H7 (cell line): ENCODE measurements at regions not wholly inside any gene's neighbourhood (a gene's known extent, or its start where the extent isn't known, plus 50 kb on each side); places are given as distances from the start of the nearest gene placed in this dataset.

Experiments
- DNase-seq: peaks from one replicate; pipeline ENCODE4 v3.0.0; 2012
- H3K27me3 ChIP-seq: 2 replicates; pipeline ENCODE4 v1.6.0; 2011; ENCODE audit warnings: mild to moderate bottlenecking, low read length; ENCODE audit not compliant: control insufficient read depth, insufficient read depth
- H3K36me3 ChIP-seq: replicated peaks from 2 replicates; pipeline ENCODE4 v1.5.1; 2011; ENCODE audit warnings: low read length; ENCODE audit not compliant: control insufficient read depth, insufficient read depth
- H3K4me3 ChIP-seq: 2 replicates; pipeline ENCODE4 v1.5.1; 2011; ENCODE audit warnings: low read depth, mild to moderate bottlenecking, control low read depth, low read length, moderate library complexity; ENCODE audit not compliant: insufficient read depth

DNA sequence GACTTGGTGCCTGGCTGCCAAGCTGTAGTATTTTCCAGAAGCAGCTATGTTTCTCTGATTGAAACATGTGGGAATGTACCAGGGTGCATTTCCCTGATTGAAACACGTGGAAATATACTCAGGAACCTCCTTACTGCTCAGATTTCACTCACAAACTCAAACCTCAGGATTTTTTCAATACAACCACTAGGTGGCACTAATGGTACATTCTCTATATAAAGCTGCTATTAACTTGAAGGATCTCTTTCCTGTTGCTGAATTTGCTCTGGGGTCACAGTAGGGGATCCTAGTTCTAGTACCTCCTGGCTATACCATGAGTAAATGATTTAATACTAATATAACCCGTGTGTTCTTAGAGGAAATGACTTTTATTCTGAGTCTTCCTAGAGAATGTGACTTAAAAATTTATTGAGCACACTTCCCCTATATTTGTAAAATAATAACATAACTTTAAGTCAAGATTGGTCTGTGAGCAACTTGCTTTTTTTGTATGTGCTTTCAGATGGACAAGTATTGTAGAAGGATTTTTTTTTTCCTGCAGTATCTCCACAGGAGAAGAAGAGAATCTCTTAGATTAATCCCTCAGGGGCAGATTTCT, 173.8 kb upstream of the MIS18BP1 start:
- Histone ChIP-seq H3K27me3 (no peaks in the 10 kb centered on the region), H3K4me3 (no peak overlapping the region), H3K36me3 (no peaks in the 10 kb centered on the region)
- peak; percentile 52 for DNase-seq

DNA sequence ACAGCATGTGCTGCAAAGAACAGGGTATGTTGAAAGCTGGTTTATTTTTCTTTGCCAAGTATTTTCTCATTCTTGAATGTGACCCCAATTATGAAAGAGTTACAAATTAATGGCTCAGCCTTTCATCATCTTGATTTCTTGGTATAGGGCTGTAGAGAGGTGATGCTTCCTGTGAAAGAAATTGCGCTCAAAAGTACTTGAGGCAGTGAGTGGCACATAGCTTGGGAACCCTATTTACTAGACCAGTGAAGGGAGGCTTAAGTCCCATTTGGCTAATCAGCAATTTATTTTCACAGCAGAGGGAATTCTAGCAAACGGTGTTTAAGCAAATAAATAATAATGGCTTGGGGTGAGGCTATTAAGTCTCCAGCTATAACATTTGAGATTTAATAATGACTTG, 153.9 kb upstream of the MIS18BP1 start:
- Histone ChIP-seq H3K4me3 (no peak overlapping the region), H3K36me3 (no peaks in the 10 kb centered on the region), H3K27me3 (no peaks in the 10 kb centered on the region)
- no peak for DNase-seq

DNA sequence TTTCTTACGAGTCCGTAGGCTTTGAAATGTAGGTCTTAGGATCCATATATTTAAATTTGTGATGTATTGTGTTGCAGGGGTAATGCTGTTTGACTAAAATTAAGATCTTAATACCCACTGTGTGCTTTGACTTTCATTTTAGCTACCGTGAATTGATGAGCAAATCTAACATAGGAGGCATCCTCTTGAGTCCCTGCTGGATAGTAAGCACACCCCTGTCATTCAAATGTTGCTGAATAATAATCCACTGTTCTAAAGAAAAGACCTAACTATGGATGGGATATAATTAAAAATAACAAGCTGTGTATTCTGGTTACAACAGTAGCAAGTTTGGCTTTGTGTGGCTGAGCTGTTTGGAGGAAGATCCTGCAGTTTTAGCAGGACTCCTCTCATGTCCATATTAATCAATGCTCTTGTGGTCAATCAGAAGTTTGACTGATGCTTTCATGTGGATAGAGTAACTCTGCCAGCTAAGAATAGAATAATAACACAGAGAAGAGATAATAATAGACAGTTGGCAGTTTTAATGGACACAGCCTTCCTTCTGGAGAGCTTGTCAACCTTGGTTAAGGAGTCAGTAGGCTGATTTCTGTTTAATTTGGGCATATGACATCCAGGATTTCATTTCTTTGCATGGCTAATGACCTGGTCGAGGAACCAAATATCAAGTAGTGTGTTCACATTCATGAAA, 148.1 kb upstream of the MIS18BP1 start:
- no peaks in the 10 kb centered on the region for H3K36me3 ChIP-seq
- no peak for DNase-seq
- H3K27me3 ChIP-seq, result no peaks in the 10 kb centered on the region
- H3K4me3 ChIP-seq, result no peak overlapping the region

DNA sequence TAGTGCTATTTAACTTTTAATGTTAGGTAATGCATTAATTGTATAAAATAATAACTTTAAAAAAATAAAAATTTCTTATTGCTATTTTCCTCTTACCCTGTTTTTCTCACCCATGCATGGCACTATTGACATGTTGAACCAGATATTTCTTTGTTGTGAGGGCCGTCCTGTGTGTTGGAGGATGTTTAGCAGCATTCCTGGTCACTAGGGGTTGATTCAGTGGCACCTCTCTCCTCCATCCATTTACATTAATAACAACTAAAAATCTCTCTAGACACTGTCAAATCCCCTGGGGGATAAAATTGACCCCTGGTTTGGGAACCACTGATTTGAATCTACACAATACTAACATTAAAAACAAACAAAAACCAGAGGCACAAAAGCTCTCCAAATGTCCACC, 147.5 kb upstream of the MIS18BP1 start:
- H3K36me3 ChIP-seq, result no peaks in the 10 kb centered on the region
- no peak for DNase-seq
- H3K27me3 ChIP-seq, result no peaks in the 10 kb centered on the region
- no peak overlapping the region for H3K4me3 ChIP-seq

DNA sequence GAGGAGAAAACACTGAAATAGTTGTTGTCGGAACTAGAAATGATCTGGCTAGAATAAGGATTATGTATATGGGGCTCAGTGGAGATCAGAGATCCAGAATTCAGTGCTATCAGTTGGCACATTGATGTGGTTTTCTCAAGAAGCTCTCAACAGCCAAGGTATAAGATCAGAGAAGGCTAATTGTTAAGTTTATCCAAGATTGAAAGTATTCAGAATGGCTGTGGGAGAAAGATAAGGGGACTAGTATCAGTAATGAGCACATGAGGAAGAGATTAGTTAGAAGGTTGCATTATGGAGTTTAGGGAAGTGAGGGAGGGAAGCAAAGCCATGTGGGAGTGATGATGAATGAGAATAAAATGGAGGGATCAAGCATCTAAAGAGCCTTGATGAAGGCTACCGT, 128.1 kb upstream of the MIS18BP1 start:
- H3K4me3 ChIP-seq, result no peak overlapping the region
- no peaks in the 10 kb centered on the region for H3K36me3 ChIP-seq
- DNase-seq, result no peak
- no peaks in the 10 kb centered on the region for H3K27me3 ChIP-seq

DNA sequence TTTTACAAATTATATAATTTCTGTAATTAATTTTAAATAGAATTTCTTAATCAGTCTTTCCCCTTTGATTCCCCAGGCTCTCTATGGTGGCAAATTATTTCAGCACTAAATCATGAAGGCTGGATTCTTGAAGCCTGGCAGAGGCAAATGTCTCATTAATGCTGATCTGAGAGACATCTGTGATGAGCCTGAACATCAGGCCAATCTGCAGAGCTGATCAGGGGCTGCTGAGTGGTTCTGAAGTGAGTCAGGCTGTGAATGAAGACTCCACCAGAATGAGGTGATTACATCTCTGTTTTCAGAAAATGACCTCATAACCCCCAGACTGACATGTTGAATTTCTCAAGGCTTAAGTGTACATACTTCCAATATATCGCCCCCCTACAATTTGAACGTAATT, 124.2 kb upstream of the MIS18BP1 start:
- Histone ChIP-seq H3K36me3 (no peaks in the 10 kb centered on the region), H3K27me3 (no peaks in the 10 kb centered on the region), H3K4me3 (no peak overlapping the region)
- DNase-seq, result no peak

DNA sequence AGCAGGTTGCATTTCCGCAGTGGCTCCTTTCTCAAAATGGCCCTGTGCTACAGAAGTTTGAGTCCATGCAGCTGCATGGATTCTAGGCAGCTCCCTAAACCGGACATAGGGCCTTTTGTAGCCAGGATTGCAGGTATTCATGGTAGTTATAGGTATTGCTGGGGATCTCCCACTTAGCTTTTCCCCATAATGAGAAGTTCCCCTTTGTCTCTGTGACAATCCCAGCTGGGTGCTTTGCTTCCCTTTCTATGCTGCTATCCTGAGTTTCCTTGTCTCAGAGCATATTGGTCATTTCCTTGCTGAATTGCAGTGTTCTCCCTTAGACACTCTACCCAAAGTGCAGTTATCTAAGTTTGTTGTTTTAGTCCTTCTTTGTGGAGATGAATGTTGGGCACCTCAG, 120.9 kb upstream of the MIS18BP1 start:
- no peaks in the 10 kb centered on the region for H3K36me3 ChIP-seq
- DNase-seq, result peak; percentile 8
- H3K27me3 ChIP-seq, result no peaks in the 10 kb centered on the region
- no peak overlapping the region for H3K4me3 ChIP-seq

DNA sequence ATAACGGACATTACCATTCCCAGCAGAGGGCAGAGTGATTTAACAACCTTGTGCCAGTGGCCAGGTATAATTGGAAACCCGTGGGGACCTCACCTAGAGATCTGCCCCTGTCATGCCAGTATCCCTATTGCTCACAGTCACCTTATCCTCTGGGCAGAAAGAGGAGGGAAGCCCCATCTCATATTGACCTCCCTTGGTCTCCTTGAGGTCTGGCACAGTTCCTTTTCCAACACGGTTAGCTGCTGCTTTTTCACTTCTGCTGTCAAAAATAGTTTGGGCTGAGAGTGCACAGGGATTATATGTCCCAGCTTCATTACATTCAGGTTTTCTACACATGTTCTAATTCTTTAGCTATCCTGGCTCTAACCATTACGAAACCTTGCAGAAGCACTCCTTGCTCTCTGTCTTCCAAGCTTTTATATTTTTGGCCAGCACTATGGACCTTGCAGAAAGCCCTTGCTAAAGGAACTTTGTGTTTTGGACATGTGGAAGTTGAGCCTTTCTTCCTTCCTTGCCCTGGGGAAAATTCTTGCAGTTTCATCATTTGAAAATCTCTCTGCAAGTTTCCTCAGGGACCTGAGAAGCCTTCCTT, 111.7 kb upstream of the MIS18BP1 start:
- H3K4me3 ChIP-seq, result no peak overlapping the region
- H3K27me3 ChIP-seq, result no peaks in the 10 kb centered on the region
- H3K36me3 ChIP-seq, result no peaks in the 10 kb centered on the region
- no peak for DNase-seq

DNA sequence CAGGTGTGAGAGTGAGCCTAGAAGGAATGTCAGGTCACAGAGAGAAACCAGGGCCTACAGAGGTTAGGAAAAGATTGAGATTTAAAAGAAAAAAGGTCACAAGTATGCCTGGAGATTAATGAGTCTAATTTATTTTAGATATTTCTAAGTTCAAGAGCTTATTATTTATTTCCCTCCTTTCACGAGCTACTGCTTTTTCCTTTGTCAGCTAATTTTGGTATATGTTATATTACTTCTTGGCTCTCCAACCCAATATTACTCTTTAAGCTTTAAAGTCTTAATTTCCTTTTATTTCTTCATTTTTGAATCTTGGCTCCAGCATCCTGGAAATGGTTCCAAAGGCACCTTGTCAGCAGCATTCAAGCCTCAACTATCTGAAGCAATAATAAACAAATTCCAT, 109.5 kb upstream of the MIS18BP1 start:
- Histone ChIP-seq H3K36me3 (no peaks in the 10 kb centered on the region), H3K4me3 (no peak overlapping the region), H3K27me3 (no peaks in the 10 kb centered on the region)
- no peak for DNase-seq

DNA sequence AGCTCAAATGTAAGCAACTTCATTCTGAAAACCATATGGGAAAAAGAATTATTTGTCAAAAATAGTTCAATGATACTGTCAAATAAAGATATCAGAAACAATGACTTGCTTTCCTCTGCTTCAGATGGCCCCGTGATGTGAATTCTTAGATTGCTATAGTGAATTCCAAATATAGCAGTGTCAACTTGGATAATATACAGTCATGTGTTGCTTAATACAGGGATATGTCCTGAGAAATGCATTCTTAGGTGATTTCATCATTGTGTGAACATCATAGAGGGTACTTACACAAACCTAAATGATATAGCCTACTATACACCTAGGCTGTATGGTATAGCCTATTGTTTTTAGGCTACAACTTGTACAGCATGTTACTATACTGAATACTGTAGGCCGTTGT, 108.7 kb upstream of the MIS18BP1 start:
- Histone ChIP-seq H3K36me3 (no peaks in the 10 kb centered on the region), H3K4me3 (no peak overlapping the region), H3K27me3 (no peaks in the 10 kb centered on the region)
- no peak for DNase-seq

DNA sequence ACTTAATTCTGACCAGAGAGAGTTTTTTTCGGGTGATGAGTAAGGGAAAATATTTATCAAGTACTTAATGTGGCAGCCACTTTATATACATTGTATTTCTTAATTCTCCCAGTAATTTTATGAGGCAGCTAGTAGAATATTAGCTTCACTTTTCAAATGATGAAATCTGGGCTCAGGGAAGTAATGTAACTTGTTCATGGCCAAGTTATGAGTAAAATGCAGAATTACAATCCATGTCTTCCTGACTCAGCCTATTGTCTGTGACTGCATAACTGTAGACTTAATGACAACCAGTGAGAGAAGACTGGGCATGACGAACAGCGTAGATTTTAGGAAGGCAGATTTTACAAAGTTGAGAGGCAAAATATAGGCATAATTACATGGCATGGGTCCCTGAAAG, 106.7 kb upstream of the MIS18BP1 start:
- H3K36me3 ChIP-seq, result no peaks in the 10 kb centered on the region
- DNase-seq, result no peak
- no peaks in the 10 kb centered on the region for H3K27me3 ChIP-seq
- no peak overlapping the region for H3K4me3 ChIP-seq

DNA sequence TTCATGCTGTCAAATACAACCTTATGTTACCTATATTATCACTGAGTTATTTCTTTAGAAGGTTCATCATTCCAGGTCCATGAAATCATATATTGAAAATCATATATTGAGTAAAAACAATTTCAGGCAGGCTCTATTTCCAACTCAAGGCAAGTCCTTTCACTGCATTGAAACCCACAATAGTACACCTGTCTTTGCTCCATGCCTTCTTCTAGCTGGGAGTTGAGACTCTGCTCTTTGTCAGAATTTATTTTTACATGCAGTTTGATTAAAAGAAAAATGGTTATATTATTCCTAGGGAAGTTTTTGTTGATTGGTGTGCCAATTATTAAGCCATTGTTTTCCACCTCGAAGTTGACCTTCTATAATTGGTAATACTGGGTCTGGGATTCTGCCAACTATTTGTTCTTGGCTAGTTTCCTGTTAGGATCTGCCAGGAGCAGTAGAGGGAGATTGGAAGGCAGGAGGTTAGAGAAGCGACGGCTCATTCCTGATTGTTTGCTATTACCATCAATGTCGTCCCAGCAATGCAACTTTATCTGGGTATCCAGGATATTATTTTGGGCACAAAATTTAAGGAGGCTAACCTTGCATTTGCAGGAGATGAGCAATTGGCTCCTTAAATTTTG, 79.5 kb upstream of the MIS18BP1 start:
- H3K36me3 ChIP-seq, result no peaks in the 10 kb centered on the region
- no peak for DNase-seq
- H3K27me3 ChIP-seq, result no peaks in the 10 kb centered on the region
- H3K4me3 ChIP-seq, result no peak overlapping the region

DNA sequence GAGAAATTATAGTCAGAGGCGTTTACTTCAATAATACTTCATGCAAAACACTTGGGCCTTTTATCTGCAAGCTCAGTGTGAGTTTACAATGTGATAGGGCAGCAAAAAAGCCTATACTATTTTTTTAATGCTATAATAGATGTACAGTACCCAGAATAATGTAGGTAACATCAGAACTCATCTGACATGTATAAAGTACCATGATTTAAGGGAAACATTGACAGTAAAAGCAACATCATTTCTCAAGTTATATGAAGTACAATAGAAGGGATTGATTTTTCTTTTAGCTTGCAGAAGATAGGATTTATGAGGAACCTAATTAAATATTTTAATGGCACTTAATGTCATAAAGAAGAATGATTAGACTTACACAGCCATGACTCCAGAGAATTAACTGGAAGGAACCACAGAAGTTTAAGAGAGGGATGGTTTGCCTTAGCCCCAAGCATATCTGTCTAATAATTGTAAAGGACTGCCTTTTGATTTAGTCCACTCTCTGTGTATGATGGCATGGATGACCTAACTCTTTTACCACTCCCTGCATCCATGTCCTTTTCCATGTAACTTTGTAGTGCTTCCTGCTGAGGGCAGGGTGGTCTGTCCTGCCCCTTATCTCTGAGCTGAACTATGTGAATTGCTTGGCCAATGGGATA, 55.9 kb upstream of the MIS18BP1 start:
- H3K4me3 ChIP-seq, result no peak overlapping the region
- DNase-seq, result no peak
- no peaks in the 10 kb centered on the region for H3K36me3 ChIP-seq

More for the DNA sequence above, 55.9 kb upstream of the MIS18BP1 start:
- no peaks in the 10 kb centered on the region for H3K27me3 ChIP-seq
